ENCODE measurements at regions not wholly inside any gene's neighbourhood (a gene's known extent, or its start where the extent isn't known, plus 50 kb on each side); places are given as distances from the start of the nearest gene placed in this dataset.
"Not testable (repeated sequence)": the region's sequence is repeated elsewhere in the genome, so short reads cannot be mapped to it uniquely, and the experiment has no call there.

DNA sequence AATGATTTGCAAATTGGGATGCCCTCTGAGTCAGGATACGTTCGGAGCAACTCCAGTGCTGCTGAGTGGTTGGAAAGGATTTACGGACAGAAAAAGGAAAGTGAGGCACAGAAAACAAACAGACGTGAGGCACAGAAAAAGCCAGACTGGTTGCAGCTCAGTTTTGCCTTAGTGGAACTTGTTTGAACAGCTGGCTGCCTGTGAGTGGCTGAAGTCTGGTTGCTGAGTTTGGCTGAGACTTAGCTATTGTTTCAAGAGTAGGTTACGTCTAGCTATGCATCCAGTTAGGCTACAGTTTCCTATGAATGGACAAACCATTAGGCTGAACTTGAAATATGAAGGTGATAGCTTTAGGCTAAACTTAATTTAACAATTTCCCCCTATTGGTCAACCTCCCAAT is 256.6 kb downstream of the VAPA start:
- DNase-seq (ENCODE audit: low read depth), result no peak

- DNase-seq (ENCODE audit: low read depth), result not testable (repeated sequence)
These were observed 261.5 kb downstream of the VAPA start for GRCh38 chr18:10175333-10175732.

DNA sequence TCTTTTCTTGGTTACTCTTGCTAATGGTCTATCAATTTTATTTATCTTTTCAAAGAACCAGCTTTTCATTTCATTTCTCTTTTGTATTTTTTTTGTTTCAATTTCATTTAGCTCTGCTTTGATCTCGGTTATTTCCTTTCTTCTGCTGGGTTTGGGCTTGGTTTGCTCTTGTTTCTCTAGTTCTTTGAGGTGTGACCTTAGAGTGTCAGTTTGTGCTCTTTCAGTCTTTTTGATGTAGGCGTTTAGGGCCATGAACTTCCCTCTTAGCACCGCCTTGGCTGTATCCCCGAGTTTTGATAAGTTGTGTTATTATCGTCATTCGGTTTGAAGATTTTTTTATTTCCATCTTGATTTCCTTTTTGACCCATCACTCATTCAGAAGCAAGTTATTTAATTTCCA is 265.5 kb downstream of the VAPA start:
- not testable (repeated sequence) for DNase-seq (ENCODE audit: low read depth)

DNA sequence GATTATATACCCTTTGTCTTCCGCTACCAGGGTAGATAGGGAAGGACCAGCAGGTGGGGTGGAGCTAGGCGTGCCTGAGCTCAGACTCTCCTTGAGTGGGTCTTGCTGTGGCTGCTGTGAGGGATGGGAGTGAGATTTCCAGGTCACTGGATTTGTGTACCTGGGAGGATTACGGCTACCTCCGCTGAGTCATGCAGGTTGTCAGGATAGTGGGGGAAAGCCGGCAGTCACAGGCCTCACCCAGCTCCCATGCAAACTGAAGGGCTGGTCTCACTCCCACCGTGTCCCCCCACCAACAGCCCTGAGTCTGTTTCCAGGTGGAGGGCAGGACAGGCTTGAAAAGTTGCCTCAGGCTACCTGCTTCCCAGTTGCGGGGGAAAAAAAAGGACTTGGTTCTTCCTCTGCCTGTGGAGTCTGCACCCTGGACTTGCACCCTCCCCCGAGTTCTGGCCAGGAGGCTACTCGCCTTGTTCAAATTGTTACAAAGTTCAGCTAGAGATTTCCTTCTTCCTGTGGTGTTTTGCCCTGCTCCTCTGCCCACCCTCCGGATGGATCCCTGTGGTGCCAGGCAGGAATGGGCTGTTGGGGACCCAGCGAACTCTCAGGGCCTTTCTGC is 268.3 kb downstream of the VAPA start:
- DNase-seq (ENCODE audit: low read depth), result no peak

GRCh38 chr18:10184776-10185175 is 269.7 kb upstream of the APCDD1 start:
- DNase-seq (ENCODE audit: low read depth), result no peak

- no peak for DNase-seq (ENCODE audit: low read depth)
These were observed 265.2 kb upstream of the APCDD1 start for GRCh38 chr18:10188971-10189810.

DNA sequence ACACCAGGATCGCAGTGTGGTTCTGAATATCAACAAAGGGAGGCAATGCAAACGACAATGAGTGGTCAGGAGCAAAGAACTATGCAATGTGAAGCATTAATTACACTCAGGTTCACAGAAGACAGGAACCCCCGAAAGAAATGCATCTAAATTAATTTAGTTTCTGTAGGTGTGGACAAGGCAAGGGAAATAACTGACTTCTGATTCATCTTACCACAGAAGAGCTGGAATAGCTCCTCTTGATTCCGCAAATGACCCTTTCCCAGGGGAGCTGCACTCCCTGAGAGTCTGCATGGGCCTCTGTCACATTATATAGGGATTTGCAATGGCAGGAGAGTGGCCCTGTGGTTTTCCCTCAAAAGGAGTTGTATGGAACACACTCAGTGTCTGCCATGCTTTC is 263.9 kb upstream of the APCDD1 start:
- DNase-seq (ENCODE audit: low read depth), result peak; percentile 55

GRCh38 chr18:10193444-10193843 is 261.0 kb upstream of the APCDD1 start:
- DNase-seq (ENCODE audit: low read depth), result no peak

DNA sequence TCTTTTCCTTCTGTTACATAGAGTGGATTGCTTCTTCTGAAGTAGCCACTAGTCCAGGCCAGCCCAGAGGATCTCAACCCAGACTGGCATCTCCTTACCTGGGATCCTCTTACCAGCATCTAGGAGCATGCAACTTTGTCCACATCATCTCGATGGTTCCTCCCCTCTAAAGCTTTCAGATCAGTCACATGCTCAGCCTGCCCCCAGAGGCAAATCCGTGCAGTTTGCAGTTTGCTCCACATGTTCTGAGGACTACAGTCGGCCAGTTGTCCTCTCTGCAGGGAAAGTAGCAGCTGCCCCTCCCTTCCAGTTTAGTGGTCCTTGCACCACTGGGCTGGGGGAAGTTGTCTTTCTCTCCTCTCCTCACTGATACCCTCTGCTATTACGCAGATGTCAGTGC is 259.8 kb upstream of the APCDD1 start:
- no peak for DNase-seq (ENCODE audit: low read depth)

- DNase-seq (ENCODE audit: low read depth), result no peak
These were observed 258.9 kb upstream of the APCDD1 start for GRCh38 chr18:10195529-10195928.

DNA sequence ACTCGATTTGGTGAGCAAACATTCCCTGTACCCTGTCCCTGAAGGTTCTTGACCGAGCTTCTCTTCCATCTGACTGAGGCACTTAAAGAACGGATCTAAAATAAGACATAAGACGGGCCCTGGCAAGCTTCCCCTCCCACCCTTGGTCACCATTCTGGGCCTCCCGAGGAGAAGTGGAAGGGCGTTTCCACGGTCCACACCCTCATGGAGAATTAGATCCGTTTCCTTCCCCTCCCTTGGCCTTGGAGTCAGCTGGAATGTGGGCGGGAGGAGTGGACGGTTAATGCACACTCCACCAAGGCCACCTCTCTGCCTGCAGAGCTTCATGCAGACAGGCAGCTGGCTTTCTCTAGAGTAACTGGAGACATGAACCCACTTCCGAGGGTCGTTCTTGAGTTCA is 257.3 kb upstream of the APCDD1 start:
- DNase-seq (ENCODE audit: low read depth), result no peak

GRCh38 chr18:10201226-10201625 is 253.2 kb upstream of the APCDD1 start:
- DNase-seq (ENCODE audit: low read depth), result peak; percentile 57

DNA sequence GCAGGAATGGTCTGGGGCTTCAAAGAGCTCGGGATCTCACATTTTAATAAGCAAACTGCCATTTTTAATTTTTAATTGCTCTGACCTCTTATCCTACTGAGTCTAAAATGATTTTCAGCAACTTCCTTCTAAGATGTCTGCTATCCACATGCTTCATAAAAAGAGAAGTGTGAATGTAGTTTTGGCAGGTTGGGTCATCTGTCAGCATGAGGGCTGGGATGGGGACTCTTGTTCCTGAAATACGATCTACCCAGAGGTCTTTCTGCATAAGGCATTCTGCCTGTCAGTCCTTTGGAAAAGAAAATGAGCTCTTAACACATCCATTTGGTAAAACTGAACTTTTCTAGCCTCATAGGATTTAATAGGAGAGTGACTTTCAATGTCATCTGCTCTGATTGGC is 252.8 kb upstream of the APCDD1 start:
- no peak for DNase-seq (ENCODE audit: low read depth)

DNA sequence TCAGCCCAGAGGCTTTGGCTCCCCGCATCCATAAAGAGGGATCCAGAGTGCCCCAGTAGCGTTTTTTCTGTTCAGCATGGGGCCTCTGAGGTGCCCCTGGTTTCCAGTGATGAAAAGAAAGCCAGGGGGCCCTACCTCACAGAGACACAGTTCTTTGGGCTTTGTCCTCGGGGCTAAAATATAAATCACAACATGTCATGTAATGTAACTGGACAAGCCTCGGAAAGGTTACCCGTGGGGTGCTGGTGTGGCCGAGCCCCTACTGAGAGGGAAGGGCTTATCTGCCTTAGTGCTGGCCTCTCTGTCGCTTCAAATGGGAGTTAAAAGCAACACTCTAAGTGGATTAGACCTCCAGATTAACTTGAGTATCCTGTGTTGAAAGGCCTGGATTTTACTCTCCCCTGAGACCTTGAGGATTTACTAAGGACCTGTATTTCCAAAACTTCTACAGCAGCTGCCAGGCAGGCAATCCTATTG is 251.6 kb upstream of the APCDD1 start:
- no peak for DNase-seq (ENCODE audit: low read depth)

DNA sequence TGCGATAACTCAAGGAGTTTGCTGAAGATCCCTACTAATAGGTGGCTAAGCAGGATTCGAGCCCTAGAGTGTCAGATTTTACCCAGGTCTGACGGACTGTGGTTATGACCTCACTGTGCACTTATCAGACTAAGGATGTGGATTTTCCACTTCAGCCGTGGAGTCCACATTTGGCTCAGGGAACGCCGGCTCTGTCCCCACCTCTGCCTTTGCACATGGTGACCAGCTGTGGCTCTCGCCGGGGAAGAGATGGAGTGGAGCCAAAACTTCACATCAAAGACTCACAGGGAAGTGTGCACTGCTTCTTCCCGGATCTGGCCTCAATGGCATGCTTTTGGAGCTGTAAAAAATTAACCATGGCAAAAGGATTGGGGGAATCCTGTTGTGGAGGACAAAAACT is 249.3 kb upstream of the APCDD1 start:
- DNase-seq (ENCODE audit: low read depth), result no peak

- DNase-seq (ENCODE audit: low read depth), result no peak
These were observed 246.6 kb upstream of the APCDD1 start for GRCh38 chr18:10207682-10208345.

GRCh38 chr18:10209302-10209701 is 245.1 kb upstream of the APCDD1 start:
- DNase-seq (ENCODE audit: low read depth), result no peak

DNA sequence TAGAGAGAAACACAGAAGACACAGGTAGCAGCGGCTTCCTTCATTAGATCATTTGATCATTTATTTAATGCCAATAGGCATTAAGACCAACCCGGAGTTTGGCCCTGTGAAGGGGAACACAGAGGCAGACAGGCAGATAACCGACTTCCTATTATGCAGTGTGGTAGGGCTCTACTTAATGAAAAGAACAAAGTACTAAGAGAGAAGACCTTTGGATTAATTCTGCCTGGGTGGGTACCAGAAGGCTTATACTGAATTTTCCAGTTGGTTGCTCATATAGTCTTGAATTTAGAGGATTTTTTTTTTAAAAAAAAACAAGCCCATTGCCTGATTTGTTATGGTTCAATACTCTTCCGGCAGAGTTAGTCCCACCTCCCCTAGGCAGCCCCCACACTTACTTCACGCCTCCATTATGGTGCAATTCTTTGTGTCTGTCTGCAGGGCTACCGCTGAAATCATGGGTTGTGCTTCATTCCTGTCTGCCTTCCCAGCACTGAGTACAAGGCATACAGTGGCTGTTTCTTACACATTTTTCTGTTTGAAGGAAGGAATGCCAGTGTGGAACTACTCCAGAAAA is 244.3 kb upstream of the APCDD1 start:
- no peak for DNase-seq (ENCODE audit: low read depth)

- peak; percentile 85 for DNase-seq (ENCODE audit: low read depth)
These were observed 240.9 kb upstream of the APCDD1 start for GRCh38 chr18:10213526-10213925.

- no peak for DNase-seq (ENCODE audit: low read depth)
These were observed 239.0 kb upstream of the APCDD1 start for GRCh38 chr18:10215446-10215845.

- no peak for DNase-seq (ENCODE audit: low read depth)
These were observed 237.6 kb upstream of the APCDD1 start for GRCh38 chr18:10216791-10217190.

DNA sequence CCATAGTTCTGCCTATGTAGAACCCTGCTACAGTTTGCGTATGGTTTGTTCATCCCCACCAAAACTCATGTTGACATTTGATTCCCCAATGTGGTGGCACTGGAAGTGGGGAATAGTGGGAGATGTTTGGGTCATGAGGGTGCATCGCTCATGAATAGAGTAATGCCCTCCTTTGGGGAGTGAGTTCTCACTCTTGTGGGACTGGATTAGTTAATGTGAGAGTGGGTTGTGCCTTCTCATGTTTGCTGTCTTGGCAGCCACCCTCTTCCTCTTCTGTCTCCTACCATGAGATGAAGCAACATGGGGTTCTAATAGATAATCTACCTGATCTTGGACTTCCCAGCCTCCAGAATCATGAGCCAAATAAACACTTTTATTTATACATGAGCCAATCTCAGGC is 237.2 kb upstream of the APCDD1 start:
- DNase-seq (ENCODE audit: low read depth), result no peak

DNA sequence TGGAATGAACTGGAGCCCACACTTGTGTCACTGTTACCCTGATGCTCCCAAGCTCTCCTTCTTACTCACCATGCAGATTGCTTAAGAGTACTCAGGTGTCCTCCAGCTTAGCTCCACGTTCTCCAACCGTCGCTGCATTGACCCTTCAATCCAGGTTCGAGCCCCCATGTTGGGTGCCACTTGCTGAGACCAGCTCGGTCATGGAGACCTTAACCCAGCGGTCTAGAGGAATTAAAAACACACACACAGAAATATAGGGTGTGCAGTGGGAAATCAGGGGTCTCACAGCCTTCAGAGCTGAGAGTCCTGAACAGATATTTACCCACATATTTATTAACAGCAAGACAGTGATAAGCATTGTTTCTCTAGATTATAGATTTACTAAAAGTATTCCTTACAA is 229.1 kb upstream of the APCDD1 start:
- no peak for DNase-seq (ENCODE audit: low read depth)
